Suprapubic skin (tissue), 4 donors: ENCODE measurements at regions not wholly inside any gene's neighbourhood (a gene's known extent, or its start where the extent isn't known, plus 50 kb on each side); places are given as distances from the start of the nearest gene placed in this dataset.

Experiments used
- DNase-seq, 2 donors: peaks; one replicate each; pipeline ENCODE4 v3.0.0-alpha.2; 2019; ENCODE audit warnings: low spot score in 2 of 2
- H3K27ac ChIP-seq: fragments of 200-600 bp; sonication (generic); one replicate; pipeline ENCODE4 v1.5.1; 2019
- H3K27me3 ChIP-seq: fragments of 200-600 bp; sonication (generic); one replicate; pipeline ENCODE4 v1.5.1; 2019
- H3K36me3 ChIP-seq: fragments of 200-600 bp; sonication (generic); one replicate; pipeline ENCODE4 v1.5.1; 2019
- H3K4me1 ChIP-seq: fragments of 200-600 bp; sonication (generic); one replicate; pipeline ENCODE4 v1.5.1; 2019
- H3K4me3 ChIP-seq: fragments of 200-600 bp; sonication (generic); one replicate; pipeline ENCODE4 v1.5.1; 2019; ENCODE audit warnings: mild to moderate bottlenecking
- H3K9me3 ChIP-seq: fragments of 200-600 bp; sonication (generic); one replicate; pipeline ENCODE4 v1.5.1; 2019
- EP300 ChIP-seq: sonication (generic); formaldehyde crosslinking; IDR thresholded peaks from one replicate; pipeline ENCODE4 v1.6.1; 2017; ENCODE audit warnings: antibody characterized with exemption
- POLR2A ChIP-seq, 2 donors: fragments of 450-650 bp; IDR thresholded peaks; one replicate each; pipeline ENCODE4 v1.6.1; 2017; ENCODE audit warnings: antibody characterized with exemption in 2 of 2, mild to moderate bottlenecking in 2 of 2, moderate library complexity in 2 of 2
- POLR2AphosphoS5 ChIP-seq, 3 donors: sonication (generic); formaldehyde crosslinking; IDR thresholded peaks; one replicate each; pipeline ENCODE4 v1.6.1; 2017; ENCODE audit warnings: antibody characterized with exemption in 3 of 3
- WGBS: methylation state at CpG from one replicate; pipeline ENCODE4 v1.1.5; 2018; 5-methylcytosine and 5-hydroxymethylcytosine counted together
- TF ChIP-seq, protein P1 (sequence below), 2 donors: fragments of 200-600 bp in 1 of 2; fragments of 450-650 bp in 1 of 2; sonication (generic) in 1 of 2; IDR thresholded peaks; one replicate each; pipeline ENCODE4 v1.5.1; 2016 to 2019; ENCODE audit warnings: antibody characterized with exemption in 2 of 2, mild to moderate bottlenecking in 1 of 2, moderate library complexity in 1 of 2

GRCh38 chr13:103961784-103962183 is 895.6 kb upstream of the SLC10A2 start:
- Histone ChIP-seq H3K9me3 (no peaks in the 10 kb centered on the region), H3K4me3 (no peak overlapping the region), H3K27me3 (no peaks in the 10 kb centered on the region), H3K36me3 (no peaks in the 10 kb centered on the region), H3K4me1 (peaks cover 3% of the 10 kb centered on the region), H3K27ac (no peak overlapping the region)
- no peak for TF ChIP-seq EP300
- no peak for TF ChIP-seq POLR2AphosphoS5 (IDR thresholded peaks at IDR 0.05)
- DNase-seq: no peak
- WGBS: 80% methylated on average over 2 of the region's 2 CpGs

DNA sequence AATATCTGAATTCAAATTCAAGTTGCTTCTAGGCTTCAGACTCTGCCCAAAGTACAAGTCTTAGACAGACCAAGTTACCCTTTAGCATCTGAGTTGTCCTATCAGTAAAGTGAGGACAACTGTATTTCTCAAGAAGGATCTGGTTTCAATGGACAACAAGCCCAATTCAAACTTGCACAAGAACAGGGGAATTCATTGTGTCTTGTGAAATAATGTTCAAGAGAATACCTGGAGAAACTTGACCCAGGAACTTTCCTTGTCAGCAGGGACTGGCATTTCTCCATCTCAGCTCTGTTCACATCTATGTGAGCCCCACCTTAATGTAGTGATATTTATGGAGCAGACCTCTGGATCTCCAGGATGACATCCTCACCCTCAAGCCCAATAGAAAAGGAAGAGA is 894.9 kb upstream of the SLC10A2 start:
- no peak for TF ChIP-seq POLR2AphosphoS5 (IDR thresholded peaks at IDR 0.05)
- TF ChIP-seq POLR2A (IDR thresholded peaks at IDR 0.05): no peak
- TF ChIP-seq EP300: no peak
- TF ChIP-seq, protein P1, sequence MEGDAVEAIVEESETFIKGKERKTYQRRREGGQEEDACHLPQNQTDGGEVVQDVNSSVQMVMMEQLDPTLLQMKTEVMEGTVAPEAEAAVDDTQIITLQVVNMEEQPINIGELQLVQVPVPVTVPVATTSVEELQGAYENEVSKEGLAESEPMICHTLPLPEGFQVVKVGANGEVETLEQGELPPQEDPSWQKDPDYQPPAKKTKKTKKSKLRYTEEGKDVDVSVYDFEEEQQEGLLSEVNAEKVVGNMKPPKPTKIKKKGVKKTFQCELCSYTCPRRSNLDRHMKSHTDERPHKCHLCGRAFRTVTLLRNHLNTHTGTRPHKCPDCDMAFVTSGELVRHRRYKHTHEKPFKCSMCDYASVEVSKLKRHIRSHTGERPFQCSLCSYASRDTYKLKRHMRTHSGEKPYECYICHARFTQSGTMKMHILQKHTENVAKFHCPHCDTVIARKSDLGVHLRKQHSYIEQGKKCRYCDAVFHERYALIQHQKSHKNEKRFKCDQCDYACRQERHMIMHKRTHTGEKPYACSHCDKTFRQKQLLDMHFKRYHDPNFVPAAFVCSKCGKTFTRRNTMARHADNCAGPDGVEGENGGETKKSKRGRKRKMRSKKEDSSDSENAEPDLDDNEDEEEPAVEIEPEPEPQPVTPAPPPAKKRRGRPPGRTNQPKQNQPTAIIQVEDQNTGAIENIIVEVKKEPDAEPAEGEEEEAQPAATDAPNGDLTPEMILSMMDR (IDR thresholded peaks at IDR 0.05): no peak
- Histone ChIP-seq H3K27me3 (no peaks in the 10 kb centered on the region), H3K4me1 (peaks cover 3% of the 10 kb centered on the region), H3K27ac (no peak overlapping the region), H3K36me3 (no peaks in the 10 kb centered on the region), H3K9me3 (no peaks in the 10 kb centered on the region), H3K4me3 (no peak overlapping the region)
- DNase-seq: no peak

DNA sequence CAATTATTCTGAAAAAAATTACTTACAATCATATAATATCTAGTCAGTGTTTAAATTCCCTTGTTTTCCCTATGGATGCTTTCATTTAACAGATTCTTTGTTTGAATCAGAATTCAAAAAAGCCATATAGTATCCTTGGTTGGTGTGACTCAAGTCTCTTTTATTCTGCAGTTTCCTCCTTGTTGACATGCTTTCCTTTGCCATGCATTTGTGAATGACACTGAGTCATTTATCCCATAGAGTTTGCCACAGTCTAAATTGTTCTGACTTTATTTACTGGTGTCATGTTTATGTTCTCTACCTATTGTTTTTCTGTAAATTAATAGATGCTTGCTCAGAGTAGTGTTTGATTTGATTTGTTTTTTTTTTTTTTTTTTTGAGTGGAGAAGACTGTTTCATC is 893.8 kb upstream of the SLC10A2 start:
- Histone ChIP-seq H3K27ac (no peak overlapping the region), H3K9me3 (no peaks in the 10 kb centered on the region), H3K27me3 (no peaks in the 10 kb centered on the region), H3K4me3 (no peak overlapping the region), H3K36me3 (no peaks in the 10 kb centered on the region), H3K4me1 (no peaks in the 10 kb centered on the region)
- no peak for DNase-seq
- TF ChIP-seq, protein P1 (IDR thresholded peaks at IDR 0.05): no peak
- TF ChIP-seq POLR2A (IDR thresholded peaks at IDR 0.05) (no peak), EP300 (no peak), POLR2AphosphoS5 (IDR thresholded peaks at IDR 0.05) (no peak)

- TF ChIP-seq, protein P1 (IDR thresholded peaks at IDR 0.05): no peak
- TF ChIP-seq POLR2AphosphoS5 (IDR thresholded peaks at IDR 0.05) (no peak), POLR2A (IDR thresholded peaks at IDR 0.05) (no peak), EP300 (no peak)
- Histone ChIP-seq H3K4me3 (no peak overlapping the region), H3K4me1 (no peaks in the 10 kb centered on the region), H3K27me3 (no peaks in the 10 kb centered on the region), H3K36me3 (no peaks in the 10 kb centered on the region), H3K9me3 (no peaks in the 10 kb centered on the region), H3K27ac (no peak overlapping the region)
- DNase-seq: no peak
- 43% methylated on average over 2 of the region's 2 CpGs for WGBS
Observed at GRCh38 chr13:103958691-103959090, 892.5 kb upstream of the SLC10A2 start.

GRCh38 chr13:103957939-103958338 is 891.7 kb upstream of the SLC10A2 start:
- H3K27me3 ChIP-seq: no peaks in the 10 kb centered on the region
- TF ChIP-seq, protein P1 (IDR thresholded peaks at IDR 0.05): no peak
- no peak for TF ChIP-seq POLR2A (IDR thresholded peaks at IDR 0.05)
- no peak for TF ChIP-seq POLR2AphosphoS5 (IDR thresholded peaks at IDR 0.05)
- TF ChIP-seq EP300: no peak
- no peaks in the 10 kb centered on the region for H3K9me3 ChIP-seq
- no peaks in the 10 kb centered on the region for H3K4me1 ChIP-seq
- no peak overlapping the region for H3K4me3 ChIP-seq
- no peaks in the 10 kb centered on the region for H3K36me3 ChIP-seq
- no peak overlapping the region for H3K27ac ChIP-seq
- DNase-seq: no peak

GRCh38 chr13:103953859-103954258 is 887.6 kb upstream of the SLC10A2 start:
- no peak for DNase-seq
- H3K4me1 ChIP-seq: no peaks in the 10 kb centered on the region
- H3K27me3 ChIP-seq: no peaks in the 10 kb centered on the region
- TF ChIP-seq POLR2AphosphoS5 (IDR thresholded peaks at IDR 0.05): no peak
- TF ChIP-seq, protein P1 (IDR thresholded peaks at IDR 0.05): no peak
- no peak for TF ChIP-seq POLR2A (IDR thresholded peaks at IDR 0.05)
- TF ChIP-seq EP300: no peak
- no peaks in the 10 kb centered on the region for H3K9me3 ChIP-seq
- no peak overlapping the region for H3K27ac ChIP-seq
- H3K36me3 ChIP-seq: no peaks in the 10 kb centered on the region
- 96% methylated on average over 5 of the region's 6 CpGs for WGBS
- no peak overlapping the region for H3K4me3 ChIP-seq
